HG02884 (cell line): ENCODE measurements at regions not wholly inside any gene's neighbourhood (a gene's known extent, or its start where the extent isn't known, plus 50 kb on each side); places are given as distances from the start of the nearest gene placed in this dataset.

Experiments
- ATAC-seq: cut with Tn5 transposase; IDR thresholded peaks from one replicate; pipeline ENCODE4 v1.9.1; 2021; ENCODE audit warnings: mild to moderate bottlenecking, moderate library complexity; ENCODE audit not compliant: unreplicated experiment

- no peak for ATAC-seq
Observed at GRCh38 chr17:77853191-77853977, 105.1 kb upstream of the TNRC6C start.

DNA sequence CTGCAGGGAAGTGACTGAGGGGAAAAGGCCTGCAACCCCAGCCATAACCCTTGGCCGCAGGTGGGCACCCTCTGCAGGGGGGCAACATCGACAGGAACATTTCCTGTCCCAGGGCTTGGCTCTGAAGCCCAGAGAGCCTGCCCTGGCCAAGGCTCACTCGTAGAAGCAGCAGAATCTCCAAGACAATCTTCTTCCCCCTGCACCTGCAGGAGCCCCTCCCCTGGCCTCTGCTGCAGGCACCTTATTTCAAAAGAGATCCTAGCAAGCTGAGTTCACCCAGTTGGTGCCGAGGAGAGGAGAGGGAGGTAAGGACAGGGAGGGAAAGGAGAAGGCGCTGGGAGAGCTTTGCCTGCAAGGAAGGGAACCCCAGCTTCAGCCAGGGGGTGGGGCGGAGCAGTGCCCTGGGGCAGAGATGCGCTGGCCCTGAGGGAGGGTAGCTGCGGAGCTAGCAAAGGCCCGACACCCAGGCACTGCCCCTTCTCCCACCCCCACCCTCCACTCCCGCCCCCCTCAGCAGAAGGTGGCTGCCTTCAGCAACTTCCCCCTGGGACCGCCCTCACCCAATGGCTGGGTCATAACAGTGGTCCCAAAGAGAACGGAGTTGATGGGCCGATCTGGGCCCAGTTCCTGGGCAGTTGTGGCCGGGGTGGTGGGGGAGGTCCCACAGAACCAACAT is 104.3 kb upstream of the TNRC6C start:
- no peak for ATAC-seq

DNA sequence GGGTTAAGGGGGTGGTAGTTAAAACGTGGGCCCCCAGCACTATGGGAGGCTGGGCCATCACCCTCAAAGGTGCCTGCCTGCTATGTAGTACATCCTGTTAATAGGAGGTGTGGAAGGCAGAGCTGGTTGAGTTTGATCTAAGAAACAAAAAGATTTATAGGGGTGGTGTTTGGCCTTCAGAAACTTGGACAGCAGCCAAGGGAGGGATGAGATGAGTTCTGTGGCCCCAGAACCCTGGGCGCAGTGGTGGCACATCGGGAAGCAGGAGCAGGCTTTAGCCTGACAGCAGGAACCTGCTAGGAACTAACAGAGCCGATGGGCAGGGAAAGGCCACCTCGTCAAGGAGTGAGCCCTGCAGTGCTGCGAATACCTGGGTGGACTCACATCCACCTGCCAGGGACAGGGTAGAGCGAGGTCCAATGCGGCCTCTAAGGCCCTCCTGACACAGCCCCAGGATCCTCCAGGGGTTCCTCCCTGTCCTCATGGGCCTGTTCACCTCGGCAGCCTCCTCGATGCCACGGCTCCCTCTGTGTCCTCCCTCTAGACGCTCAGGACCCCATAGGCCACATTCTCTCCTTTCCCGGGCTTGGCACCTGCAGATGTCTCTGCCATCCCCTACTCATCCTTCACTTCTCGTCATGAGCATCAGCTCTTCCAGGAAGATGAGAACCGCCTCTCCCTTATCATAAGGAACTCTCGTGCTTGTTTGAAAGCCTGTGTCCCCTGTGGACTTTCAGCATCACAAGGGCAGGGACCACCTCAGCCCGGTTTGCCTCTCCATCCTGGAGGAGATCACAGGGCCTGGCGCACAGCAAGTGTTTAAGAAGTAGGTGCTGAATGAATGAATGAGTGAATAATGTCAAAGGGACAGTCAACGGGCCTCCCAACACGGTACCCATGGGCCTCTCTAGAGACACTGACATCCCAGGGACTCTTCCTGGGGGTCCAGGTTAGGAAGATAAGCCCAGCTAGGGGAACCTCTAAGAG is 103.5 kb upstream of the TNRC6C start:
- no peak for ATAC-seq

GRCh38 chr17:77856551-77857305 is 101.8 kb upstream of the TNRC6C start:
- ATAC-seq: no peak

GRCh38 chr17:77857306-77857555 is 101.3 kb upstream of the TNRC6C start:
- ATAC-seq: no peak

DNA sequence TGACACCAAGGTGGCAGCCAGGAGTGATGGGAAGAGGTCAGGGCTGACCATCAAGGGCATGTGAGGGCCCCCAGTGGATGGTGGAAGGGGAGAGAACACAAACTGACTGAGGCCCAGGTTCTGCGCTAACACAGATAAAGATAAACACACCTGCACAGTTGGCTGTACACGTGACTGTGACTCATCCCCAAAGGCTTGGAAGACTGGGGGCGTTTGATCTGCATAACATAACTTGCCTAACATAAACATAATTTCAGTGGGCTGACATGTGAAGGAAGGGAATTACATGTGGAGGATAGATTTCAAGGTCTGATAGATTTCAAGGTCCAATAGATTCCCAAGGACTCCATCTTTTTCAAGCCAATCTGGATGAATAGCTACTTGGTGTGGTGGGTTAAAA is 100.9 kb upstream of the TNRC6C start:
- ATAC-seq: no peak

DNA sequence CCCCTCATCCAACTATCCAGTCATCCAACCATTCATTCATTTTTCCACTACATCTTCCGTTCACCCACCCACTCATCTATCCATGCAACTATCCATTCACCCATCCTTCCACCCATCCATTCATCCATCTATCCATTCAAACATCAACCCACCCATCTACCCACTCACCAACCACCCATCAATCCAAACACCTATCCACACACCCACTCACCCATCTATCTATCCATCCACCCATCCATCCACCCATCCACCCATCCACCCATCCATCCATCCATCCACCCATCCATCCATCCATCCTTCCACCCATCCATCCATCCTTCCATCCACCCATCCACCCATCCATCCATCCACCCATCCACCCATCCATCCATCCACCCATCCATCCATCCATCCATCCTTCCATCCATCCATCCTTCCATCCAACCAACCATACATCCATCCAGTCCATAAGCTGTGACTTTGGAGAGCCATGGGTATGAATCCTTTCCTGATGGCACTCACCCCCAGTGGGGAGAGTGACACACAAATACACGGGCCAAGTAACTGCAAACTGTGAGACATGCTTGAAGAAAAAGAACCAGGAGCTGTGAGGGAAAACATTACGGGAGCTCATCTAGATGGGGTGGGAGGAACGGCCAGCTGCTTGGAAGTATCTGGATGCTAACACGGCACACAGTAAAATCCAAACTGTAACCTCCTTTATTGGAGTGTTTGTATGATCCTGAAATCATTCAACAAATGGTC is 100.0 kb upstream of the TNRC6C start:
- no peak for ATAC-seq

DNA sequence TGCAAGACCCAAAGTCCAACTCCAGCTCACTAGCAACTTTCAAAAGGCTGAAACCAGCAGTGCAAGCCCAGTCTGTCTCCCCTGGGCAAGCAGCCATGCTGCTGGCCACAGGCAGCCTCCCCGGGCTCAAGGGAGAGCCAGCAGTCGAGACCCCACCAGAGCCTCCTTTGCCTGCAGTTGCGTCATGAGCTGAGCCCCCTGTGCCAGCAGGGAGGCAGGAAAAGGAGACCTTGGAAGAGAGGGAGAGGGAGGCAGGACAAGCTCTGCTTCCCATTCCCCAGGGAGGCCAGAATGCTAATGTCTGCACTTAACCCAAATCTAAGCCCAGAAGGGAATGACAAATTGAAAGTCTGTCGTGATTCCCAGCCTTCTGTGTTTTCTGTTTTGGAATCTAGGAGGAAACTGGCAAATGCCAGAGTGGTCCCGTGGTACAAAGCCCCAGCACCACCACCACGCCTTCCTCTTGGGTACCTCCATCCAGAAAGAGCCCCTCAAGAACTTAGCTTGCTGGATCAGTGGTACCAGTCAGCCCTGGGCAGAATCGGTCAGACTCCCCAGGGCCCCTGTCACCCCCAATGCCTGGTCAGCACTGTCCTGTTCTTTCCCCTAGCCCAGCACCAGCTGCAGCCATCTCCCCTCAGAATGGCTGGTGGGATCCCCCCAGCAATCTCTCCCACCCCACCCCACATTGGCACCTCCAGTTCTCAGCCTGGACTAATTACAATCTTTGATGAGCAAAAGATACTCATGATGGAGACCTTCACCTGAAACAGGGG is 99.3 kb upstream of the TNRC6C start:
- ATAC-seq: no peak

- ATAC-seq: no peak
Observed at GRCh38 chr17:77861133-77861695, 97.3 kb upstream of the TNRC6C start.

DNA sequence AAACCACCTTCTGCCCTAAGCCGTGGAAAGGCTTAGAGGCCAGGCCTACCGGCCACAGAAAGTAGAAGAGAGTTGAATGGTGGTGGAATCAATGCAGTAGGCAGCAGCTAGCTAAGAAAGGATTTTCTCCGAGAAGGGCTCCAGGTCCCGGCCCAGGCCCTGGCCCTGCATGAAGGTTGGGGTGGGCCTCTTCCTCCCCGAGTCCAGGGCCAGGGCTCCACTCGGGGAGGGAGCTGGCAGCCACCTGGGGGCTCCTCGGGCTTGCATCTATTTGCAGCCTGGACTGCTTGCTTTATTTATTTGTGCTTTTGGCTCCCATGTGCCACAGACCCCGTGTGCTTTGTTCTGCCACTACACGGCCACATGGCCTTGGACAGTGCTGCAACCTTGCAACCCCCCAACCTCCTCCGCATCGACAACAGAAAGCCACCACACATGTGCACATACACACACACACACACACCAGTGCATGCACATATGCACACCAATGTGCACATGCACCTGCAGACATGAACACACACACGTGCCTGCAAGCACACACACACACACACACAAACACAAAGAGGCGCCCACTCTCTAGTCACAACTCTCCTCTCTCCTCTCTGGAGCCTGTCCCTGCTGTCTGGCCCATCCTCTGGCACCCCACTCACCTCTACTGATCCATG is 96.4 kb upstream of the TNRC6C start:
- no peak for ATAC-seq

- ATAC-seq: no peak
Observed at GRCh38 chr17:77862890-77863813, 95.4 kb upstream of the TNRC6C start.

GRCh38 chr17:77863814-77864161 is 94.7 kb upstream of the TNRC6C start:
- ATAC-seq: no peak

GRCh38 chr17:77864234-77865111 is 94.0 kb upstream of the TNRC6C start:
- no peak for ATAC-seq

DNA sequence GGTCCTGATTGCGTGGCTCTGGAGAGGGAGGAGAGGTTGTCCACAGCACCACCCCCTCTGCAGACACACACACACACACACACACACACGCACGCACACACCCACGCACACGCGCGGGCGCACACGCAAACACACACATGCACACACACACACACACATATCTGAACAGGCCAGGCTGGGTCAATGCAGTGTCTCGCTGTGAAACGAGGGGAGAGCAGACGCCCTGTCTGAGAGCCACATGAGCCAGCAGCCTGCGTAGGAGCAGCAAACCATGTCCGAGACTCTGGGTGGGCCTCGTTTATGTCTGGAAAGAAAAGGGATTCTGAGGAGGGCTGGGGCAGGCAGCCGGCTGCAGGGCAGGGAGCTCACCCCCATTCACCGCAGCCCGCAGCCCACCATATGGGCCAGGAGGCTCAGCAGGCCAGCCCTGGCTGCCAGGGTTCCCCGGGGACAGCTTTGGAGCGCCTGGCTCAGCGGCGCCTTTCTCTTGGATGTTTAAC is 93.3 kb upstream of the TNRC6C start:
- ATAC-seq: no peak

DNA sequence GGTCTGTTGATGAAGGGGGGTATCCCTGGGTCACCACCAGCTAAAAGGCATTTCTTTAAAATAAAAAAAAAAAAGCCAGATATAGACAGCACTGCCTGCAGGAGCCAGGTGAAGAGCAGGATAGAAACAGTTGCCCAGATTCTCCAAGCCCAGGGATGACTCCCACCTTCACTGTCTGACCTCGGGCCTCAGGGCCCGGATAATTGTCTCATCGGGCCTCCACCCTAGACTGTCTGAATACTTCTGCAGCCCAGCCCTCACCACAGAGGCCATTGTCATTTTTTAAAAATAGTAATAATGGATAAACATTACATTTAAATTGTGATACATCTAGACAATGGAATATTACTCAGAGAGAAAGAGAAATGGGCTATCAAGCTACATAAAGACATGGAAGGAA is 92.8 kb upstream of the TNRC6C start:
- ATAC-seq: no peak

GRCh38 chr17:77867308-77867781 is 91.2 kb upstream of the TNRC6C start:
- no peak for ATAC-seq
